ENCODE measurements at regions not wholly inside any gene's neighbourhood (a gene's known extent, or its start where the extent isn't known, plus 50 kb on each side); places are given as distances from the start of the nearest gene placed in this dataset.

DNA sequence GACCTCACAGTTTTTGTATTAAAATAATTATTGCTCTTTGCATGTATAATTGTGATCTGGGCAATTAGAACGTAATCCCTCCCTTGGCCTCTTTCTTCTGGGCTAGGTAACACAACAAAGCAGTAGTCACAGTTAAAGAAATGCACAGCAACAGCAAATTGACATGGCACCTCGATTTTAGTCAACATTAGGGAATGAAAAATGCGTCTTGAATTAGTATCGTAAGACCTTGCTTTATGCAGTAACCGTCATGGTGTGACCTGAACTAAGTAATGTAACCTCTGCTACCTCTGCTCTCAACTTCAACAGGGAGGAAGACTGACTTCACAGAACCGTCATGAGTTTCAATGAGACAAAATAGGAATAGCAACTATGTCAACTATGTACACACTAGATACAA, 265.4 kb upstream of the MAF start:
- TF ChIP-seq GATA2 (IDR thresholded peaks at IDR 0.05; ENCODE audit: low read depth, low read length) (no peak), GATA3 (IDR thresholded peaks at IDR 0.05; ENCODE audit: low read depth, low read length) (no peak)

DNA sequence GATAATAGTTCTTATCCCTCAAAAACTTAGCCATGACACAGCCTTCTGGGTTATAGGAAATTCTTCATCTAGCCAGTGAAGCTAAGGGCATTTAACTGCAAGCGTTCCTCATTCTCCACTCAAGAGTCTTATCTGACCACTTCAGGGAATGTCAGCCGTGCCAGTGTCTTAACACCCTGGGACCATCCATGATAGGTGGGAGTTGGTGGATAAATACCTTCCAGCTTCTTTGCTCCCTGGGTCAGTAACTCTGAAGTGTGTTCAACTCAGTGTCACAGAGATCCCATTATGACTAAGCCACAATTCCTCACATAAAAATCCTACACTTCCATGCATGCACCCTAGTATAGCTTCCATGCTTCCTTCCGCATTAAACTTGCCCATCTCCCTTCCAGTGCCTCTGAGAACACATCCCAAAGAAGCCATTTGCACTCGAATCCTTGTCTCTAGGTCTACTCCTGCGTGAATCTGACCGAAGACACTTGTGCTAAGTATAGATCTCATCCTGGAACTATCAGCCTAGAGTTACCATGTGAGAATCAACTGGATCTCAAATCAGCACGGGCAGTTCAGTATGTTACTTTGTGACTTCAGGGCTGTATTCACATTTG, 264.3 kb upstream of the MAF start:
- TF ChIP-seq GATA2 (IDR thresholded peaks at IDR 0.05; ENCODE audit: low read depth, low read length) (no peak), GATA3 (IDR thresholded peaks at IDR 0.05; ENCODE audit: low read depth, low read length) (no peak)

GRCh38 chr16:79864032-79864780, 263.7 kb upstream of the MAF start:
- TF ChIP-seq GATA2 (IDR thresholded peaks at IDR 0.05; ENCODE audit: low read depth, low read length) (no peak), GATA3 (IDR thresholded peaks at IDR 0.05; ENCODE audit: low read depth, low read length) (no peak)

DNA sequence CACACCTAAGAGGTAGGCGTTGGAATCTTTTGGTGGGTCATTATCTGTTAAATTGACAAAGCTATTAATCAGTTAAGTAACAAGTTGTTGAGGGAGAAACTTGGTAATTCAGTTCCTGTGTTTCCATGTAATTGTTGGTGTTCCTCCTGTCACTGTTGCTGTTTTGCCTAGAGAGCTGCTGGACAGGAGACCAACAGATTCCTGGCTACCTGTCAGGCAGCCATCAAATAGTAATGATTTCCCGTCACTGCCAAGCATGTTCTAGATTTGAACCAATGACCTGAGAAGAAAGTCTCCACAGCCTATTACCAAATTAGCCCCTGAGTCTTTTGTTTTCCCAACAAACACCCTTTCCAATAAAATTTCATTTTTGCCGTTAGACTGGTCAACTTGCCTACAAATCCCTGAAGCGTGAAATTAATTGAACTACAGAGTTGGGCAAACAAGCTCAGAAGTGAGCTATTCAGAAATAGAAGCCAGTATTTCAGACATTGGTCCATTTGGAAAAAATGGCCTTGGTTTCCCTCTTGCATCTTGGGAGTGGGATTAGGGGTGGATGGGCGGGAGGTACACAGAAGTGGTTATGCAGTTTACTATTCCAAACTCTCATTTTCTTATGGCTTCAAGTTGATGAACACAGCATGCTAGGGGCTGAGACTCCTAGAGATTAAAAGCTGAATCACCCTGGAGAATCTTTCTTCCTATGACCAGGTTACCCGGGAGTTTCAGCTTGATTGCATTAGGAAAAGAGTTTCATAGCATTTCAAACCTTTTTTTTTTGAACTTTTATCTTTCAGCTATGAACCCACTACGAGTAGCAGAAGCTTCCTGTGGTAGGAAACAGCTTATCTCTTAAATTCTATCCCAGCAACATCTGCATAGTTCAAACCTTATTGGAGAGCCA, 262.8 kb upstream of the MAF start:
- TF ChIP-seq GATA3 (IDR thresholded peaks at IDR 0.05; ENCODE audit: low read depth, low read length) (no peak), GATA2 (IDR thresholded peaks at IDR 0.05; ENCODE audit: low read depth, low read length) (no peak)

DNA sequence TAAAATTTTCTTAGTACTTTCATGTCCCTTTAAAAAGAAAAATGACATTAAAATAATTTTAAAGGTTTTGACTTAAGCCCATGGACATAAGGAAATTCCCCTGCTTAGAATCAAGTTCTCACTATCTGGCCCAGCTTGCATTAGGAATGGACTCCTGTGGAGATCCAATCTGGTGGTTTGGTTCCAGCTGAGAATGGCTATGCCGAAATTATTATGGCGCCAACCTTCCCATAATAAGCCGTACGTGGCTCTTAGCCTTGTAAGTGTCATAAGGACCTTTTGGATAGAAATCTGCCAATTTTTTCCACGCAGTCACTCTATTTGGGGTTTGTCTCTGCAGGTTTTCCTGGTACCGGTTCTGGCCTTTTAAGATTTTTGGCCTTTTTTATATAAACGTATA, 262.1 kb upstream of the MAF start:
- TF ChIP-seq GATA3 (IDR thresholded peaks at IDR 0.05; ENCODE audit: low read depth, low read length) = no peak
- TF ChIP-seq GATA2 (IDR thresholded peaks at IDR 0.05; ENCODE audit: low read depth, low read length) = no peak

DNA sequence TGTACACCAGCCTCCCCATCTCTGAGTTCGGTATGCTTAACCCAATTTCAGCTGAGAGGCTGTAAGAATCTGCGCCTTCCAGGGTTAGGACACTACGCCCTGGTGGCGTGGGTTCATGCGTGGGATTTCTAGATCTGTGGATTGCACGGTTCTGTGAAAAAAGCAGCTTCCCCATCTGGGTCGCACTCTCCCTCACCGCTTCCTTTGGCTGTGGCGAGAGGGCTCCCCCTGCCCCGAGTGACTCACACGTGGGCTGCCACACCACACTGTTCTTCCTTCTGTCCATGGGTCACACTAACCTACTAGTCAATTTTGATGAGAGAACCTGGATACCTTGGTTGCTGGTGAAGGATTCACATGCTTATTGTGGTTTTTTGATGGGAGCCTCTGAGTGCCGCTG, 256.0 kb upstream of the MAF start:
- no peak for TF ChIP-seq GATA3 (IDR thresholded peaks at IDR 0.05; ENCODE audit: low read depth, low read length)
- no peak for TF ChIP-seq GATA2 (IDR thresholded peaks at IDR 0.05; ENCODE audit: low read depth, low read length)

DNA sequence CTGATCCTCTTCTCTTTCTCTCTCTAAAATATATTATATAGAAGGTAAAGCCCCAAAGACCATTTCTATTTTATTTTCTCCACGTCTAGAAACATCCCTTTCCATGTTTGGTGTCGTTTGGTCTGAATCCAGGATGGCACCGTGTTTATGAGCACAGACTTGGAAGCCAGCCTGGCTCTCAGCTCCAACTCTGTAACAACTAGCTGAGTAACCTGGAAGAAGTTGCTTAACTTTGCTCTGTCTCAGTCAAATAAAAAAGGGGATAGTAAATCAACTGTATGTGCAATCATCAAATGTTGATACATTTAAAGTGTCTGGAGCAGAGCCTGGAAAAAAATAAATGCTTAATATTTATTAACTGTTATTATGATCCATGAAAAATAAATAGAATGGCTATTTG, 249.8 kb upstream of the MAF start:
- TF ChIP-seq GATA3 (IDR thresholded peaks at IDR 0.05; ENCODE audit: low read depth, low read length) (no peak), GATA2 (IDR thresholded peaks at IDR 0.05; ENCODE audit: low read depth, low read length) (no peak)

DNA sequence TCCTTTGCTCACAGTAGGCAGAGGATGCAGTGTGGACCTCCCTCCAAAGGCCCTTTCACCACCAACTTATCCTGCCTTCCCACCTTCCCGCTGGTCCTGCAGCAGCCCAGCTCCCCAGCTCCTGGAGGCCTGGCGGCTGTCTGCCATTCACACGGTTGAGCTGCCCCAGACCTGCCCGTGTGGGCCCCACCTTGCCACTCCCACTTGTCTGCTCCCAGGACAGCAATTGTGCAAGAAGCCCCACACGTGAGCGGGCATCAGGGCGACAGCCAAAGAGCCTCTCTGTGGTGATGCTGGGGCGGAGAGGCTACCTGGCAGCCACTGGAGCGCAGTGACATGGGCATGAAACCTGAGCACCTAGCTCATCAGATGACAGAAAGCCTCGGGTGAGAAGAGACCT, 248.6 kb upstream of the MAF start:
- TF ChIP-seq GATA3 (IDR thresholded peaks at IDR 0.05; ENCODE audit: low read depth, low read length) (no peak), GATA2 (IDR thresholded peaks at IDR 0.05; ENCODE audit: low read depth, low read length) (no peak)

GRCh38 chr16:79848719-79849118, 248.2 kb upstream of the MAF start:
- TF ChIP-seq GATA2 (IDR thresholded peaks at IDR 0.05; ENCODE audit: low read depth, low read length) = no peak
- TF ChIP-seq GATA3 (IDR thresholded peaks at IDR 0.05; ENCODE audit: low read depth, low read length) = no peak

- TF ChIP-seq GATA3 (IDR thresholded peaks at IDR 0.05; ENCODE audit: low read depth, low read length) = no peak
- TF ChIP-seq GATA2 (IDR thresholded peaks at IDR 0.05; ENCODE audit: low read depth, low read length) = no peak
Measured at GRCh38 chr16:79847569-79847968, 247.0 kb upstream of the MAF start.

GRCh38 chr16:79847101-79847500, 246.6 kb upstream of the MAF start:
- no peak for TF ChIP-seq GATA2 (IDR thresholded peaks at IDR 0.05; ENCODE audit: low read depth, low read length)
- no peak for TF ChIP-seq GATA3 (IDR thresholded peaks at IDR 0.05; ENCODE audit: low read depth, low read length)

DNA sequence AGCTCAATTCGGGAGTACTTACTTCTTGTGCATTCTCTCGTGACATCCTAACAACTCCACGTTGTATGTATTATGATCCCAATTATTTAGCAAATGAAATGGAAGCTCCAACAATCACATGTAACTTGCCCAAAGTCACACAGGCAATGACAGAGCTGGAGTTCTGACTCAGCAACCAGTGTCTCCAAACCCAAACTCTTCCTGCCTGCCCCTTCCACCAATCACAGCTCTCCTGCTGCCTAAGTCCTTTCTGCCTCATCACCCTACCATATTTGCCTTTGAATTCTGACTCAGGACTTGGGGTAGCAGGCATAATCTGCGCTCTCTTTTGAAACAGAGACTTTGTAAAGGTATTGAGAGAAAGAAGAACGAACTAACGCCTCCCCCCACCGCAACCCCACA, 245.2 kb upstream of the MAF start:
- TF ChIP-seq GATA3 (IDR thresholded peaks at IDR 0.05; ENCODE audit: low read depth, low read length) (no peak), GATA2 (IDR thresholded peaks at IDR 0.05; ENCODE audit: low read depth, low read length) (no peak)

DNA sequence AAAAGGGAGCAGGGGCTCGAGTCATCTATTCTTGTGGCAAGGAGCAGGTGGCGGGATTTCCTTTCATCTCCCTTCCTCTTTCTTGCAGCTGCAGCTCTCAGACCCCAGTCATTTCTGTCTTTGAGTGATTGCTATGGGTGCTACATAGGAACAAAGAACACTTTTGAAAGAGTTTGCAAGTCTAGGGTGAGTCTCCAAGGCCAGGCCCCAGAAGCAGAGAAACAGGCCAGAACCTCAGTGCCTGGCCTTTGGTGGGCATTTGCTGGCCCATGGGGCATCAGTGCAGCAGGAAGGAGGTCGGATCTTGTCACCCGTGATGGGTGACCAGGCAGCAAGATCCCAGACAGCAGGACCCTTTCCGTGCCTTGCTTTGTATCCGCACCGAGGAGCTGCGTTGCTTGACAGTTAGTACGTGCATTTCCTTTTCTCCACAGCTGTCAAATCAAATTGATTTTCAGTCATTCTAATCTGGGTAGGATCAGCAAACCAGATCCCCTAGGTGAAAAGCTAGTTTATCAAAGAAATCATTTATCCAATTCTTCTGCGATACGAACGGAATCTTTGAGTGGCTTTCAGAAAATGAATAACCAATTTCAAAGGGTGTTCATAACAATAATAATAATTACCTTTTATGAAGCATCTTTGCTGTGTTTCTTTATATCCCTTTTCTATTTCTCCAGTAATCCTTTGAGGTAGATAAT, 244.6 kb upstream of the MAF start:
- no peak for TF ChIP-seq GATA3 (IDR thresholded peaks at IDR 0.05; ENCODE audit: low read depth, low read length)
- TF ChIP-seq GATA2 (IDR thresholded peaks at IDR 0.05; ENCODE audit: low read depth, low read length) = no peak

GRCh38 chr16:79844603-79845002, 244.1 kb upstream of the MAF start:
- TF ChIP-seq GATA2 (IDR thresholded peaks at IDR 0.05; ENCODE audit: low read depth, low read length) = no peak
- TF ChIP-seq GATA3 (IDR thresholded peaks at IDR 0.05; ENCODE audit: low read depth, low read length) = no peak
